WTC11 (cell line): ENCODE measurements at regions not wholly inside any gene's neighbourhood (a gene's known extent, or its start where the extent isn't known, plus 50 kb on each side); places are given as distances from the start of the nearest gene placed in this dataset.

ENCODE experiments used
- ATAC-seq: fragments of 200-7000 bp; cut with Tn5 transposase; 2 replicates; pipeline ENCODE4 v1.10.0; 2021; ENCODE audit warnings: mild to moderate bottlenecking, moderate library complexity
- CTCF ChIA-PET: fragments of 300-600 bp; sonication (Branson Sonifier 250); formaldehyde crosslinking; loops from one replicate; lab custom pipeline; 2021; ENCODE audit warnings: antibody characterized with exemption; lab: Charles Lee
- POLR2A ChIA-PET: fragments of 350-600 bp; sonication (Branson Sonifier 250); formaldehyde crosslinking; loops from one replicate; lab custom pipeline; 2021; ENCODE audit warnings: antibody characterized with exemption; lab: Charles Lee
- DNase-seq: peaks from one replicate; pipeline ENCODE4 v3.0.0; 2021; ENCODE audit warnings: low spot score
- H3K27ac Mint-ChIP-seq: 2 replicates; pipeline ENCODE4 v1.8.0; 2021; ENCODE audit warnings: mixed read lengths
- H3K27me3 Mint-ChIP-seq: 2 replicates; pipeline ENCODE4 v1.8.0; 2021; ENCODE audit warnings: low read depth, mild to moderate bottlenecking, moderate library complexity, mixed read lengths
- H3K36me3 Mint-ChIP-seq: 2 replicates; pipeline ENCODE4 v1.8.0; 2021; ENCODE audit warnings: mixed read lengths
- H3K4me1 Mint-ChIP-seq: 2 replicates; pipeline ENCODE4 v1.8.0; 2022; ENCODE audit warnings: mixed read lengths
- H3K4me3 Mint-ChIP-seq: 2 replicates; pipeline ENCODE4 v1.8.0; 2021; ENCODE audit warnings: mild to moderate bottlenecking, moderate library complexity, mixed read lengths
- H3K9me3 Mint-ChIP-seq: 2 replicates; pipeline ENCODE4 v1.8.0; 2021; ENCODE audit warnings: mixed read lengths
- ATF1 ChIP-seq: sonication (generic); formaldehyde crosslinking; IDR thresholded peaks from 2 replicates; pipeline ENCODE4 v1.8.1; 2023; ENCODE audit warnings: mild to moderate bottlenecking, moderate library complexity, missing genetic modification reagents
- ESRRA ChIP-seq: sonication (generic); formaldehyde crosslinking; IDR thresholded peaks from 2 replicates; pipeline ENCODE4 v1.8.1; 2022; ENCODE audit warnings: mild to moderate bottlenecking, missing genetic modification reagents, borderline replicate concordance
- ETV6 ChIP-seq: sonication (generic); formaldehyde crosslinking; IDR thresholded peaks from 2 replicates; pipeline ENCODE4 v1.8.1; 2022; ENCODE audit warnings: mild to moderate bottlenecking, missing genetic modification reagents
- FOXJ3 ChIP-seq: sonication (generic); formaldehyde crosslinking; IDR thresholded peaks from 2 replicates; pipeline ENCODE4 v1.9.0; 2021; ENCODE audit warnings: missing genetic modification reagents, mild to moderate bottlenecking, borderline replicate concordance
- FOXP1 ChIP-seq: sonication (generic); formaldehyde crosslinking; IDR thresholded peaks from 2 replicates; pipeline ENCODE4 v1.8.0; 2022; ENCODE audit warnings: missing genetic modification reagents, mild to moderate bottlenecking, moderate library complexity, borderline replicate concordance
- GRHL2 ChIP-seq: fragments of 250-450 bp; sonication (Bioruptor Pico); IDR thresholded peaks from 2 replicates; pipeline ENCODE4 v1.8.0; 2022; ENCODE audit warnings: mild to moderate bottlenecking, moderate library complexity; ENCODE audit not compliant: insufficient replicate concordance, severe bottlenecking
- JAZF1 ChIP-seq: fragments of 250-450 bp; sonication (Bioruptor Pico); IDR thresholded peaks from 2 replicates; pipeline ENCODE4 v1.9.0; 2021; ENCODE audit warnings: moderate library complexity, mild to moderate bottlenecking, inconsistent platforms
- JUN ChIP-seq: sonication (generic); formaldehyde crosslinking; IDR thresholded peaks from 2 replicates; pipeline ENCODE4 v1.8.0; 2023; ENCODE audit warnings: mild to moderate bottlenecking, missing genetic modification reagents
- KAT7 ChIP-seq: sonication (generic); formaldehyde crosslinking; IDR thresholded peaks from 2 replicates; pipeline ENCODE4 v1.8.1; 2023; ENCODE audit warnings: missing genetic modification reagents, mild to moderate bottlenecking, borderline replicate concordance
- NR2C2 ChIP-seq: sonication (generic); formaldehyde crosslinking; IDR thresholded peaks from 2 replicates; pipeline ENCODE4 v1.8.0; 2022; ENCODE audit warnings: mild to moderate bottlenecking, missing genetic modification reagents
- SMAD4 ChIP-seq: sonication (generic); formaldehyde crosslinking; IDR thresholded peaks from 2 replicates; pipeline ENCODE4 v1.8.0; 2022; ENCODE audit warnings: mild to moderate bottlenecking, missing genetic modification reagents
- SP1 ChIP-seq: sonication (generic); formaldehyde crosslinking; conservative IDR thresholded peaks from 2 replicates; pipeline ENCODE4 v1.8.1; 2022; ENCODE audit warnings: missing genetic modification reagents
- ZBTB21 ChIP-seq: sonication (generic); formaldehyde crosslinking; IDR thresholded peaks from 2 replicates; pipeline ENCODE4 v1.8.1; 2023; ENCODE audit warnings: mild to moderate bottlenecking, missing genetic modification reagents, borderline replicate concordance
- ZNF219 ChIP-seq: sonication (generic); formaldehyde crosslinking; IDR thresholded peaks from 2 replicates; pipeline ENCODE4 v1.8.0; 2023; ENCODE audit warnings: missing genetic modification reagents, mild to moderate bottlenecking, borderline replicate concordance
- ZNF263 ChIP-seq: sonication (generic); formaldehyde crosslinking; IDR thresholded peaks from 2 replicates; pipeline ENCODE4 v1.8.1; 2022; ENCODE audit warnings: low read depth, mild to moderate bottlenecking, moderate library complexity, missing genetic modification reagents
- ZNF317 ChIP-seq: sonication (generic); formaldehyde crosslinking; IDR thresholded peaks from 2 replicates; pipeline ENCODE4 v1.8.1; 2023; ENCODE audit warnings: low read depth, mild to moderate bottlenecking, moderate library complexity, missing genetic modification reagents, borderline replicate concordance
- ZNF396 ChIP-seq: fragments of 250-450 bp; sonication (Bioruptor Pico); IDR thresholded peaks from 2 replicates; pipeline ENCODE4 v1.8.0; 2021; ENCODE audit warnings: mild to moderate bottlenecking, moderate library complexity, borderline replicate concordance
- TF ChIP-seq, protein P1 (sequence below): fragments of 200-600 bp; IDR thresholded peaks from 2 replicates; pipeline ENCODE4 v1.8.0; 2022; ENCODE audit warnings: antibody characterized with exemption
- TF ChIP-seq, protein P2 (sequence below): fragments of 250-450 bp; sonication (Bioruptor Pico); IDR thresholded peaks from 2 replicates; pipeline ENCODE4 v1.9.0; 2021; ENCODE audit warnings: mild to moderate bottlenecking, borderline replicate concordance
- TF ChIP-seq, protein P3 (sequence below): sonication (generic); formaldehyde crosslinking; IDR thresholded peaks from 2 replicates; pipeline ENCODE4 v1.8.1; 2023; ENCODE audit warnings: mild to moderate bottlenecking, missing genetic modification reagents
- TF ChIP-seq, protein P4 (sequence below): sonication (generic); formaldehyde crosslinking; IDR thresholded peaks from 2 replicates; pipeline ENCODE4 v1.8.0; 2023; ENCODE audit warnings: missing genetic modification reagents

DNA sequence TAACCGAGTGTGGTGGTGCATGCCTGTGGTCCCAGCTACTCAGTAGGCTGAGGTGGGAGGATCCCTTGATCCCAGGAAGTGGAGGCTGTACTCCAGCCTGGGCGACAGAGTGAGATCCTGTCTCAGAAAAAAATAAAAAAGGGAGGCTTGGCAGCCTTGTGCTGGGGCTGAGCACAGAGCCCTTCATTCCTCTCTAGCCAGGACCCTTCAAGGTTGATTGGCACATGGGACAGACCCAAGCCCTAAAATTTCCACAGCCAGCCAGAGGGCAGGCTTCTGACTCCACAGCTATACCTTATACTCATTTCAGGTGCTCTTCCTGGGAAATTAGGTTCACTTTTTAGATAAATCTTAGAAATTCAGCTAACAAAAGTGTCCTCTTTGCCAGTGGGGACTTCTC, 553.0 kb upstream of the CPEB2 start:
- CTCF ChIA-PET, result no interaction called here
- DNase-seq (no peak), ATAC-seq (no peak)
- TF ChIP-seq ATF1 (CRISPR knock-in tag), result no peak
- peaks cover 28% of the 10 kb centered on the region for H3K4me1 Mint-ChIP-seq
- POLR2A ChIA-PET, result no interaction called here
- H3K36me3 Mint-ChIP-seq, result no peaks in the 10 kb centered on the region
- no peaks in the 10 kb centered on the region for H3K9me3 Mint-ChIP-seq
- no peak overlapping the region for H3K4me3 Mint-ChIP-seq
- peaks cover 10% of the 10 kb centered on the region for H3K27me3 Mint-ChIP-seq
- H3K27ac Mint-ChIP-seq, result no peak overlapping the region

DNA sequence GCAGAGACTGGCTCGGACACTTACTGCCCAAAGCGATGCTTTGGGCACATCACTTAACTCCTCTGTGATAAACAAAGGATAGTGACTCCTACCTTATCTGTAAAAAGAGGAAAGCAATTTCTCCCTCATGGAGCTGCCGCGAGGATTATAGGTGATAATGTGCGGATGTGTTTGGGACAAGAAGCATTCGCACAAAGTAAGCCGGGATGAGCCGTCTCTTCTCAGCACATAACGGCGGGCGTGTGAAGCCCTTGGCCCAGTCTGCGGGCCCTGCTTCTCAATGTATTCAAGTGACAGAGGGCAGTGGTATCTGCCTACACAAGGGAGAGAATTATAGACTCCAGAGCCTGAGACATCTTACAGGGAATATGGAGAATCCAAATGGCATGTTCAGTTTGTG, 550.3 kb upstream of the CPEB2 start:
- TF ChIP-seq ZNF396 (CRISPR knock-in tag) (no peak), GRHL2 (CRISPR knock-in tag) (no peak), ESRRA (no peak), SP1 (CRISPR knock-in tag) (no peak), KAT7 (CRISPR knock-in tag) (no peak), ZNF263 (CRISPR knock-in tag) (no peak), JUN (no peak), ZBTB21 (no peak), ZNF219 (CRISPR knock-in tag) (no peak), ETV6 (no peak)
- TF ChIP-seq, protein P1, sequence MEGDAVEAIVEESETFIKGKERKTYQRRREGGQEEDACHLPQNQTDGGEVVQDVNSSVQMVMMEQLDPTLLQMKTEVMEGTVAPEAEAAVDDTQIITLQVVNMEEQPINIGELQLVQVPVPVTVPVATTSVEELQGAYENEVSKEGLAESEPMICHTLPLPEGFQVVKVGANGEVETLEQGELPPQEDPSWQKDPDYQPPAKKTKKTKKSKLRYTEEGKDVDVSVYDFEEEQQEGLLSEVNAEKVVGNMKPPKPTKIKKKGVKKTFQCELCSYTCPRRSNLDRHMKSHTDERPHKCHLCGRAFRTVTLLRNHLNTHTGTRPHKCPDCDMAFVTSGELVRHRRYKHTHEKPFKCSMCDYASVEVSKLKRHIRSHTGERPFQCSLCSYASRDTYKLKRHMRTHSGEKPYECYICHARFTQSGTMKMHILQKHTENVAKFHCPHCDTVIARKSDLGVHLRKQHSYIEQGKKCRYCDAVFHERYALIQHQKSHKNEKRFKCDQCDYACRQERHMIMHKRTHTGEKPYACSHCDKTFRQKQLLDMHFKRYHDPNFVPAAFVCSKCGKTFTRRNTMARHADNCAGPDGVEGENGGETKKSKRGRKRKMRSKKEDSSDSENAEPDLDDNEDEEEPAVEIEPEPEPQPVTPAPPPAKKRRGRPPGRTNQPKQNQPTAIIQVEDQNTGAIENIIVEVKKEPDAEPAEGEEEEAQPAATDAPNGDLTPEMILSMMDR, result no peak
- TF ChIP-seq, protein P2, sequence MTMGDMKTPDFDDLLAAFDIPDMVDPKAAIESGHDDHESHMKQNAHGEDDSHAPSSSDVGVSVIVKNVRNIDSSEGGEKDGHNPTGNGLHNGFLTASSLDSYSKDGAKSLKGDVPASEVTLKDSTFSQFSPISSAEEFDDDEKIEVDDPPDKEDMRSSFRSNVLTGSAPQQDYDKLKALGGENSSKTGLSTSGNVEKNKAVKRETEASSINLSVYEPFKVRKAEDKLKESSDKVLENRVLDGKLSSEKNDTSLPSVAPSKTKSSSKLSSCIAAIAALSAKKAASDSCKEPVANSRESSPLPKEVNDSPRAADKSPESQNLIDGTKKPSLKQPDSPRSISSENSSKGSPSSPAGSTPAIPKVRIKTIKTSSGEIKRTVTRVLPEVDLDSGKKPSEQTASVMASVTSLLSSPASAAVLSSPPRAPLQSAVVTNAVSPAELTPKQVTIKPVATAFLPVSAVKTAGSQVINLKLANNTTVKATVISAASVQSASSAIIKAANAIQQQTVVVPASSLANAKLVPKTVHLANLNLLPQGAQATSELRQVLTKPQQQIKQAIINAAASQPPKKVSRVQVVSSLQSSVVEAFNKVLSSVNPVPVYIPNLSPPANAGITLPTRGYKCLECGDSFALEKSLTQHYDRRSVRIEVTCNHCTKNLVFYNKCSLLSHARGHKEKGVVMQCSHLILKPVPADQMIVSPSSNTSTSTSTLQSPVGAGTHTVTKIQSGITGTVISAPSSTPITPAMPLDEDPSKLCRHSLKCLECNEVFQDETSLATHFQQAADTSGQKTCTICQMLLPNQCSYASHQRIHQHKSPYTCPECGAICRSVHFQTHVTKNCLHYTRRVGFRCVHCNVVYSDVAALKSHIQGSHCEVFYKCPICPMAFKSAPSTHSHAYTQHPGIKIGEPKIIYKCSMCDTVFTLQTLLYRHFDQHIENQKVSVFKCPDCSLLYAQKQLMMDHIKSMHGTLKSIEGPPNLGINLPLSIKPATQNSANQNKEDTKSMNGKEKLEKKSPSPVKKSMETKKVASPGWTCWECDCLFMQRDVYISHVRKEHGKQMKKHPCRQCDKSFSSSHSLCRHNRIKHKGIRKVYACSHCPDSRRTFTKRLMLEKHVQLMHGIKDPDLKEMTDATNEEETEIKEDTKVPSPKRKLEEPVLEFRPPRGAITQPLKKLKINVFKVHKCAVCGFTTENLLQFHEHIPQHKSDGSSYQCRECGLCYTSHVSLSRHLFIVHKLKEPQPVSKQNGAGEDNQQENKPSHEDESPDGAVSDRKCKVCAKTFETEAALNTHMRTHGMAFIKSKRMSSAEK, result no peak
- TF ChIP-seq, protein P3, sequence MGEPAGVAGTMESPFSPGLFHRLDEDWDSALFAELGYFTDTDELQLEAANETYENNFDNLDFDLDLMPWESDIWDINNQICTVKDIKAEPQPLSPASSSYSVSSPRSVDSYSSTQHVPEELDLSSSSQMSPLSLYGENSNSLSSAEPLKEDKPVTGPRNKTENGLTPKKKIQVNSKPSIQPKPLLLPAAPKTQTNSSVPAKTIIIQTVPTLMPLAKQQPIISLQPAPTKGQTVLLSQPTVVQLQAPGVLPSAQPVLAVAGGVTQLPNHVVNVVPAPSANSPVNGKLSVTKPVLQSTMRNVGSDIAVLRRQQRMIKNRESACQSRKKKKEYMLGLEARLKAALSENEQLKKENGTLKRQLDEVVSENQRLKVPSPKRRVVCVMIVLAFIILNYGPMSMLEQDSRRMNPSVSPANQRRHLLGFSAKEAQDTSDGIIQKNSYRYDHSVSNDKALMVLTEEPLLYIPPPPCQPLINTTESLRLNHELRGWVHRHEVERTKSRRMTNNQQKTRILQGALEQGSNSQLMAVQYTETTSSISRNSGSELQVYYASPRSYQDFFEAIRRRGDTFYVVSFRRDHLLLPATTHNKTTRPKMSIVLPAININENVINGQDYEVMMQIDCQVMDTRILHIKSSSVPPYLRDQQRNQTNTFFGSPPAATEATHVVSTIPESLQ, result no peak
- TF ChIP-seq, protein P4, sequence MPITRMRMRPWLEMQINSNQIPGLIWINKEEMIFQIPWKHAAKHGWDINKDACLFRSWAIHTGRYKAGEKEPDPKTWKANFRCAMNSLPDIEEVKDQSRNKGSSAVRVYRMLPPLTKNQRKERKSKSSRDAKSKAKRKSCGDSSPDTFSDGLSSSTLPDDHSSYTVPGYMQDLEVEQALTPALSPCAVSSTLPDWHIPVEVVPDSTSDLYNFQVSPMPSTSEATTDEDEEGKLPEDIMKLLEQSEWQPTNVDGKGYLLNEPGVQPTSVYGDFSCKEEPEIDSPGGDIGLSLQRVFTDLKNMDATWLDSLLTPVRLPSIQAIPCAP (CRISPR knock-in tag), result no peak
- H3K36me3 Mint-ChIP-seq, result no peaks in the 10 kb centered on the region
- POLR2A ChIA-PET, result no interaction called here
- 0 out of 2 replicates have a peak, but pooled peaks cover 3% of the 10 kb centered on the region for H3K9me3 Mint-ChIP-seq
- H3K27me3 Mint-ChIP-seq, result peaks cover 2% of the 10 kb centered on the region; the same call in 1 of the 2 replicates
- H3K4me1 Mint-ChIP-seq, result peaks cover 6% of the 10 kb centered on the region
- ATAC-seq (no peak; the same call in 1 of the 2 replicates), DNase-seq (no peak)
- no peak overlapping the region for H3K4me3 Mint-ChIP-seq
- CTCF ChIA-PET, result no interaction called here
- H3K27ac Mint-ChIP-seq, result no peak overlapping the region

DNA sequence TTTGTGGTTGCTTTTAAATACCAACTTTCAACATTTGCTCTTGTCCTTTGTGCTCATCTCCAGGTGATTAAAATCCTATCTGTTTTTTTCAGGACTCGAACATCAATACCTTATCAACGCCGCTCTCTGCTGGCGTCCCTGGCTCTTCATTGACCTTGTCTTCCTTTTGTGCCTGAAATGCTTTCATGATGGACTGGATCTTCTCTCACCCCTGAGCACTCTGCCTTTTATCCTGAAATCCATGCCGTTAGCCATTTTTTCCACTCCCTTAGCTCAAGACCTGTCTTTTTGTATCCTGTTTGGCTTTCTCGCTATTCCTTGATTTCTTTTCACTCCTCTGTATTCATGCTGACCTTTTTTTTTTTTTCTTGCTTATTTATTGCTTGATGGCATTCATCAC, 549.5 kb upstream of the CPEB2 start:
- Mint-ChIP-seq H3K9me3 (0 out of 2 replicates have a peak, but pooled peaks cover 3% of the 10 kb centered on the region), H3K36me3 (no peaks in the 10 kb centered on the region), H3K4me1 (peaks cover 6% of the 10 kb centered on the region), H3K4me3 (no peak overlapping the region), H3K27me3 (peaks cover 2% of the 10 kb centered on the region; the same call in 1 of the 2 replicates), H3K27ac (no peak overlapping the region)
- ChIA-PET CTCF (no interaction called here), POLR2A (no interaction called here)
- DNase-seq (no peak), ATAC-seq (no peak)
- TF ChIP-seq, protein P2, result no peak
- no peak for TF ChIP-seq JAZF1 (CRISPR knock-in tag)
- no peak for TF ChIP-seq FOXJ3 (CRISPR knock-in tag)
- TF ChIP-seq SMAD4 (CRISPR knock-in tag), result no peak
- no peak for TF ChIP-seq NR2C2 (CRISPR knock-in tag)
- no peak for TF ChIP-seq ZNF317
- no peak for TF ChIP-seq FOXP1 (CRISPR knock-in tag)
